Body of pancreas (tissue), 4 donors: ENCODE measurements at regions not wholly inside any gene's neighbourhood (a gene's known extent, or its start where the extent isn't known, plus 50 kb on each side); places are given as distances from the start of the nearest gene placed in this dataset.

Experiments
- POLR2A ChIP-seq, 3 donors: fragments of 450-650 bp; IDR thresholded peaks; one replicate each; pipeline ENCODE4 v1.6.1; 2016; ENCODE audit warnings: antibody characterized with exemption in 3 of 3, mild to moderate bottlenecking in 2 of 3
- TF ChIP-seq, protein P1 (sequence below), 7 experiments: fragments of 450-650 bp in 4 of 7; fragments of 200-600 bp in 3 of 7; sonication (generic) in 3 of 7; IDR thresholded peaks; one replicate each; pipeline ENCODE4 v1.5.1; 2016 to 2019; ENCODE audit warnings: antibody characterized with exemption in 7 of 7

DNA sequence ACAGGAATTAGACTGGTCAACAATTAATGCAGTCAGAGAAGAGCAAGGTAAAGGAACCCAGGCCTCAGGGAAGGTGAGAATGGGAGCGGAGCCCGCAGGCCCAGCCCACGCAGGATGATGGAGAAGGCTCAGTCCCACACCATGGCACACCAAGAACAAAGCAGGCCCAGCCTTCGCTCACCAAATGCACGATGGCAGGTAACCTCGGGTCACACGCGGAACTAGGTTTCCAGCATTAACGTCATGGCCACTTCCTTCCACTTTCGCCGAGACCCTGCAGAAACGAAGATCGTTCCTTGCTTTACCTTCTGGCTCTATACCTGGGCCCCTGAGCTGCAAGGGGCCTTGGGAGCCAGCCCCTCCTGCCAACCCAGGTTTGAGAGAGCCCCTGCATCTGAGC is 240.2 kb upstream of the C1orf174 start:
- TF ChIP-seq, protein P1, sequence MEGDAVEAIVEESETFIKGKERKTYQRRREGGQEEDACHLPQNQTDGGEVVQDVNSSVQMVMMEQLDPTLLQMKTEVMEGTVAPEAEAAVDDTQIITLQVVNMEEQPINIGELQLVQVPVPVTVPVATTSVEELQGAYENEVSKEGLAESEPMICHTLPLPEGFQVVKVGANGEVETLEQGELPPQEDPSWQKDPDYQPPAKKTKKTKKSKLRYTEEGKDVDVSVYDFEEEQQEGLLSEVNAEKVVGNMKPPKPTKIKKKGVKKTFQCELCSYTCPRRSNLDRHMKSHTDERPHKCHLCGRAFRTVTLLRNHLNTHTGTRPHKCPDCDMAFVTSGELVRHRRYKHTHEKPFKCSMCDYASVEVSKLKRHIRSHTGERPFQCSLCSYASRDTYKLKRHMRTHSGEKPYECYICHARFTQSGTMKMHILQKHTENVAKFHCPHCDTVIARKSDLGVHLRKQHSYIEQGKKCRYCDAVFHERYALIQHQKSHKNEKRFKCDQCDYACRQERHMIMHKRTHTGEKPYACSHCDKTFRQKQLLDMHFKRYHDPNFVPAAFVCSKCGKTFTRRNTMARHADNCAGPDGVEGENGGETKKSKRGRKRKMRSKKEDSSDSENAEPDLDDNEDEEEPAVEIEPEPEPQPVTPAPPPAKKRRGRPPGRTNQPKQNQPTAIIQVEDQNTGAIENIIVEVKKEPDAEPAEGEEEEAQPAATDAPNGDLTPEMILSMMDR (IDR thresholded peaks at IDR 0.05), result no peak
- TF ChIP-seq POLR2A (IDR thresholded peaks at IDR 0.05), result no peak
